HT1080 (cell line): ENCODE measurements at regions not wholly inside any gene's neighbourhood (a gene's known extent, or its start where the extent isn't known, plus 50 kb on each side); places are given as distances from the start of the nearest gene placed in this dataset.
A peak's percentile ranks its signal among the peaks of the same experiment; 100 is the strongest.
"Not testable (repeated sequence)": the region's sequence is repeated elsewhere in the genome, so short reads cannot be mapped to it uniquely, and the experiment has no call there.

ENCODE experiments used
- DNase-seq: peaks from one replicate; pipeline ENCODE4 v3.0.0-alpha.2; 2015; ENCODE audit warnings: low read depth

DNA sequence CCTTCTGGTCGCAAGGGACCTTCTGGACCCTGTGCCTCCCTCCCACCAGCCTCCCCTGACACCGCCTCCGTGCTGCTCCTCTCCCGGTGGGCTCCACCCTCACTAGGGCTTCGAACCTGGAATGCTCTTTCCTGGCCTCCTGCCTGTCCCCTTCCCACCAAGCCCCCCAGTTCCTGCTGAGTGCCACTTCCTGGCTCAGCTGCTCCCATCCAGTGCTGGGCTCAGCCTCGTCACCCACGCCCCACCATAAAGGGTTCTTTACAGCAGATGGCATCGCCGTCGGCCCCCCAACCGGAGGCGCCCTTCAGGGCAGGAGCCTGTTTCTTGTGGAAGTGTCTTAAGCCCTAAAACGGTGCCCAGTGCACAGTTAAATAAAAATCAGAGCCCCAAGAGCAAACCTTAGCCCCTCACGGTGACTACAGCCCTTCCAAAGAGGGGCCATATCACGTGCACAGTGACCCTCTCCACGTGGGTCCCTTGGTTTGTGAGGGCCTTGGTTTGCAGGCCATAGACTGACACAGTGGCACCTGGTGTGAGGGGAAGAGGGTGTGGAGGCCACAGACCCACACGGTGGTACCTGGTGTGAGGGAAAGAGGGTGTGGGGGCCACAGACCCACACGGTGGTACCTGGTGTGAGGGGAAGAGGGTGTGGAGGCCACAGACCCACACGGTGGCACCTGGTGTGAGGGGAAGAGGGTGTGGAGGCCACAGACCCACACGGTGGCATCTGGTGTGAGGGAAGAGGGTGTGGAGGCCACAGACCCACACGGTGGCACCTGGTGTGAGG is 111.4 kb downstream of the METRNL start:
- no peak for DNase-seq

DNA sequence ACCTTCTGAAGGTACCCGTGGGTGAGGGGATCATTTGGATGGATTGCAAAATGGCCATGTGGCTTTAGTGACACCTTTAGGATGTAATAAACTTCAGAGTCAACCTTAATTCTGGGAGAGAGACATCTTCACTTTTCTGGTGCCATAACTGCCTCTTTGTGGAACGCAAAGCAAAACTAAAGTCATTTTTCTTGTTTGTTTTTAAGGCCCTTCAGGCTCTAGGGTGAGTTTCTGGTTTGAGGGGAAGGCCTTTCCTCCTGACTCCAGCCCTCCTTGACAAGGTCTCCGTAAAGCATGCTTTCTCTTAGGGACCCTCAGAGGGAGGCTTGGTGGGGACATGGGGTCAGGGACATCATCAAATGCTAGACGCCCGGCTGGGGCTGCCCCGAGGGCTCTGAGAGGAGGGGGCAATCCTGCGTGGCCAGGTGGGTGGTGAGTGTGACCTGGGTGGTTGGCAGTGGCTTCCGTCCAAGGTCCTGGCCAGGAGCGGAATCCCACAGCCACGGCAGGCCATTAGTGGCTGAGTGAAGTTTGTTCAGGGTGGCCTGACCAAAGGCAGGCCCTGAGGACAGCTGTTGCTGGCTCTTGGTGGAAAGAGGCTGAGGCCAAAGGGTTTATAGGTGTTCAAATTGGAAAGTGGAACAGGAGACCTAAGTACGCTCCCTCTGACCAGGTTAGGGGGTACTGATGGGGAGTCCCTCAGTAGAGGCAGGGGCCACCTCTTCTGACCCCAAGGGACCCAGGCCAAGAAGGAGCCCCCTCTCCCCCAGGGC is 112.2 kb downstream of the METRNL start:
- DNase-seq: no peak

DNA sequence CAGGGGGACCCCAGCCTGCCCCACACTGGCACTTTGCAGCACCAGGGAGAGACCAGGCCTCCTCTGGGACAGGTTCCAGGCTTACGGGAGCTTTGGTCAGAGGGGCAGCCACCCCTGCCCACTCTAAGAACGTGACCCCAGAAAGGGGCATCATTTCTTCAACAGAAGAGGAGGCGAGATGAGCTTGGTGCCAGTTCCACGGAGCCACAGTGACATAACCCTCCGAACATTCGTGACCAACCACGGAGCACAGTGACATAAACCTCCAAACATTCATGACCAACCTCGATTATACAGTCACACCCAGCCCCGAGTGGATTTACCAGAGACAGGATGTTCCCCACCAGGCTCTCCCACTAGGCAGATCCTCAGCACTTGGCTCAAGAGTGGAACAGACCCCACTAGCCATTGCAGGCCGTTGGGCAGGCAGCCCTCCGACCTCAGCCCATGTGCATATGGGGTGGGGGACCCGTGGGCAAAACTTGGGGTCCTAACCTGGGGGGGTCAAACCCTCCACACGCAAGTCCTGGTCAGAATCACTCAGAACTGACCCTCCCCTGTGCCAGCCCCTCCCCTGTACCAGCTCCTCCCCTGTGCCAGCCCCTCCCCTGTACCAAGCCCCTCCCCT is 112.9 kb downstream of the METRNL start:
- no peak for DNase-seq

DNA sequence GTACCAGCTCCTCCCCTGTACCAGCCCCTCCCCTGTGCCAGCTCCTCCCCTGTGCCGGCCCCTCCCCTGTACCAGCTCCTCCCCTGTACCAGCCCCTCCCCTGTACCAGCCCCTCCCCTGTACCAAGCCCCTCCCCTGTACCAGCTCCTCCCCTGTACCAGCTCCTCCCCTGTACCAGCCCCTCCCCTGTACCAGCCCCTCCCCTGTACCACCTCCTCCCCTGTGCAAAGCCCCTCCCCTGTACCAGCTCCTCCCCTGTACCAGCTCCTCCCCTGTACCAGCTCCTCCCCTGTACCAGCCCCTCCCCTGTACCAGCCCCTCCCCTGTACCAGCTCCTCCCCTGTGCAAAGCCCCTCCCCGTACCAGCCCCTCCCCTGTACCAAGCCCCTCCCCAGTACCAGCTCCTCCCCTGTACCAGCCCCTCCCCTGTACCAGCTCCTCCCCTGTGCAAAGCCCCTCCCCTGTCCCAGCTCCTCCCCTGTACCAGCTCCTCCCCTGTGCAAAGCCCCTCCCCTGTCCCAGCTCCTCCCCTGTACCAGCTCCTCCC is 113.5 kb downstream of the METRNL start:
- not testable (repeated sequence) for DNase-seq

DNA sequence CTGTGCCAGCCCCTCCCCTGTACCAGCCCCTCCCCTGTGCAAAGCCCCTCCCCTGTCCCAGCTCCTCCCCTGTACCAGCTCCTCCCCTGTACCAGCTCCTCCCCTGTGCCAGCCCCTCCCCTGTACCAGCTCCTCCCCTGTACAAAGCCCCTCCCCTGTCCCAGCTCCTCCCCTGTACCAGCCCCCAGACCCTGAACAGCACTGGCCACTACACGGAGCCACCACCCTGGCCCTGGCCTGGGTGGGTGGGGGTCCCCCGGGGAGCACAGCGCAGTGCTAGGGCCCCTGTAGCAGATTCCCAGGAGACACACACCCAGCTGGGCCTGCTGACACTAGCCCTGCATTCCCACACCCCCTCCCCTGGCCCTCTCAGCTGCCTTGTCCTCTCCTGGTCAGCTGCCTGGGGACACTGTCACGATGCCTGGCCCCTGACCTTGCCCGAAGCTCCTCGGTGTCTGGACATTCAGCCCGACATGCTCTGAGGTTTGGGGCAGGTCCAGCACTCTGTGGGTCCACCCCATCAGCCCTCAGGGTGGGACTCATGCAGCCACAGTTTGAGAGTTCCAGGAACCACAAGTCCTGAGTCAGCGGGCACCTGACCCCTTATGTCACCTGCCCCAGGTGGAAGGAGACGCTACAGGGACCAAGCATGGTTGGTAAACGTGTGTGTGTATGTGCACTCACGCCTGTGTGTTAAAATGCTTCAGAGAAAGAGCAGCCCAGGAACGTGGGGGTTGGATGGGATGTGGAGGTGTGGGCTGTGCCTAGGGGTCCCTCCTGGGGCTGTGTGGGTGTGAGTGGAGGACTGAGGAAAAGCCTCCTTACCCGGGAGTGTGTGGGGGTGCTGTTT is 114.2 kb downstream of the METRNL start:
- no peak for DNase-seq

DNA sequence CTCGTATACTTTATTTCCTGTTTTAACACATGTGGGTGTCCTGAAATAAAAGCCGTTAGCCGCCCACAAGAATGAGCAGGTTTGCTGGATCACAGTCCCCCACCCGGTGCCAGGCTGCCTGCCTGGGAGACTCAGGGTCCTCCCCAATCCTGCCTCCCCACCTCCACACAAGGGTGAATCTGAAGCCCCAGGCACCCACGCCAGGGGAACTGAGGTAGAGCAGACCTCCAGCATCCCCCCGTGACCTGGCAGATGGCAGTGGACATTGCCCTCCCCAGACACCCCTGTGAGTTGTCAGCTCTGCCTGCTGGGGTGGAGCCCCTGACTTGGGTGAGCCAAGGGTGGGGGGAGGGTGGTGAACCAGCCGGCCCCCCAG is 114.8 kb downstream of the METRNL start:
- no peak for DNase-seq

DNA sequence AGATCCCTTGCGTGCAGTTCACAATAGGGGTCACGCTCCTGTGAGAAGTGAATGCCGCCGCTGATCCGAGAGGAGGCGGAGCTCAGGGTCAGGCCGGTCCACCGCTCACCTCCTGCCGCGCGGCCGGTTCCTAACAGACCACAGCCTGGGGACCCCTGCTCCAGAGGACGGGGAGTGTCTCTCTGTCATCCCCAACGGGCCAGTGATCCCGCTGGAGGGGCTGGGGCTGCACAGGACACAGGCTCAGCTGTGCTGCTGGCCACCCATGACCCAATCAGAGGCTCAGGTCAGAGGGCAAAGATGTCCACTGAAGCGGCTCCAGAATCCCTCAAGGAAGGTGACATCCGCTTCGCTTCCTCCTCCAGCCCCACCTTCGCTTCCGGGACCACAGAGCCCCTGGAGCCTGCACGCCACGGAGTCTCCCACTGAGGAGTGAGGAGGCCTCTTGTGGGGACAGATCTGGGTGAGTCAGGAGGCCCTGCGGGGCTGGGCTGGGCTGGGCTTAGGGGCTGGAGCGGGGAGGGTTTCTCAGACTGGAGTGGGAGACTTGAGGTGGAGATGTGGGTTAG is 115.4 kb downstream of the METRNL start:
- DNase-seq: no peak

DNA sequence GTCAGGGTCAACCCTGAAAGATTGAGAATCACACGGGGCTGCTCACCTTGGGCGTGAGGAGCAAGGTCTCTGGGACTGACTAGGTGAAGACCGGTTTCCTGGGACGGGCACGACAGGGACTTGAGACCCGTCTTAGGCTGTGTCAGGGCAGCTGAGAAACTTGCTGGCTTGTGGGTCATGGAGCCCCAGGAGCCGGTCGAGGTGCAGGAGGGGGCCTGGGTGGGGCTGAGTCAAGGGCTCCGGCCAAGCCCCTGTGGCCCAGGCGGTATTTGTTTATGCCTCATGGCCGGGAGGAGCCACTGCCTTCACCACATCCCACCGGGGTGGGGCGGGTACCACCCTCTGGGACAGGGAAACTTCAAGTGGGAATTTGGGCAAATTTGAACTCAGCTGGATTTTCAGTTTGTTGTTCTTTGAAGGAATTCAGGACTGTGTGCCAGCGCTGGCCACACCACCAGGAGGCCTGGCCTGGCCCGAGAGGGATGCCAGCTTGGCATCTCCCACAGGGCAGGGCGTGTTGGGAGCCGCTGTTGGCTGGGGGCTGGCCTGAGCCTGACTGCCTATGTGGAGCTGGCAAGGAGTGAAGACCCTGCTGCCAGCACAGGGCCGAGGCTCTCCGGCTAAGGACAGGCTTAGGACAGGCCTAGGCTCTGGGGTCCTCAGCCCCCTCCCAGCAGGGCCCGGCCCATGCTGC is 116.1 kb downstream of the METRNL start:
- DNase-seq: no peak

DNA sequence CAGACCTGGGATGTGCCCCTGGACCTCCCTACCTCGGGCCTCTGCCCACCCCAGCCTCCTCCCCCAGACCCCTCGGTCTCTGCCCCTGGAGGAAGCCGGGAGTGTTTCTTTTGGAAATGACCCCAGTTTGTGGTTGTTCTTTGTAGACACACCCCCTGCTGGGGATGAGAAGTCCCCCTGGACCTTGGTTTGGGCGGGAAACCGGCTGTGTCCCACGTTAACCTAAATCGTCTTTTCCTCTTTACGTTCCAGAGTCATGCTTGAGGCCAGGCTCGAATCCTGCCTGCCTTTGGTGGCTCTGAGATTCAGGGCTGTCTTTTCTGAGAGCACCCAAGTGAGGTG is 116.6 kb downstream of the METRNL start:
- DNase-seq: no peak

DNA sequence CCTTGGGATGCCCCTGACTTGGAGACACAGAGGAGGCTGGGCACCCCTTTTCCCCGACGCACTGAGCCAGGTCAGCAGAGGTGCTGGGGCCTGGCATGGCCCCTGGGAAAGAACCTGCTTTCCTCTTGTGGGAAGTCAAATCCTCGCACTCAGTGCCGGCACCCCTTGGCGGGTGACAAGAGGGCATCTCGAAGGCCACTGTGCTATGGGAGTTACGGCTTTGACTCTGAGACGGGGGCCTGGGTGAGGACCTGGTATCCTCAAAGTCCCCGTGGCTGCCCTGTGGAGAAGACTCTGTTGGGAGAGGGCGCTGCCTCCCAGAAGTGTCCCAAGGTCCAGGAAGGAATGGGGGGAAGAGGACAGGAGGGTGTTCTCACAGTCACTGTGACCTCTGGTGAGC is 117.0 kb downstream of the METRNL start:
- DNase-seq: no peak

DNA sequence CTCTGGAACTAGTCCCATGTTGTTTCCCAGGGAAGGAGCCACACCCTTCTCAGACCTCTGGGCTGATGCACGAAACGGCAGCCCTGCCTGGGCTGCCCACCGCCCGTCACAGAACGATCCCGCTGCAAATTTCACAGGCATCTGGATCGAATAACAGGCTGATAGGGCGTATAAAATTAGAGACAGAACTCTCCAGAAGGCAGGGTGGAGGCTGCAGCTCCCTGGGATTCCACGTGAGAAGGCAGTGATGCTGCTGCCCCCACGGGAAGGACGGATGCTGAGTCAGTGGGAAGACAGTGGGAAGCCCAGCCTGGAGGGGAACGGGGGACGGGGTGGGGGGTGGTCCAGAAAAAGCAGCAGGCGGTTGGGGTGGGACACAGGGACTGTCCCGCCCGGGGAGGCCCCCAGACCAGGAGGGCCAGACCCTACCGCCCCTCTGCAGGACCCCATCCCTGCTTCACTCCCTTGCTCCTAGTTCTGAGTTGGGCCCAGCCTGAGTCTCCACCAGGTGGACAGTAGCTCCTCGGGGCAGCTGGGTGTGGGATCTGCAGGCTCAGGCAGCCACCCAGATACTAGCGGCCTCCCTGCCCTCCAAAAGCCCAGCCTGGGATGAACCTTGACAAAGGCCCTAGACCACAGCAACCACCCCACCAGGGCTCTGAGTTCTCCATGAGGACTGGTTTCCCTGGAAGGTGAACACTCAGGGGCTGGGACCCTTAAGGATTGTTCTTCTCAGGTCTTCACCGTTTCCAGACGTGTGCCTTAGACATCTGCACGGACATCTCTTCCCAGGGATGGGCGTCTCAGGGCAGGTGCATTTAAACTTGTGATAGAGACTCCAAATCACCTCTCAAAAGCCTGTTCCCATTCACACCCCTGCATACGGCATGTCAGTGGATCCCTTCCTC is 117.8 kb downstream of the METRNL start:
- DNase-seq: no peak

DNA sequence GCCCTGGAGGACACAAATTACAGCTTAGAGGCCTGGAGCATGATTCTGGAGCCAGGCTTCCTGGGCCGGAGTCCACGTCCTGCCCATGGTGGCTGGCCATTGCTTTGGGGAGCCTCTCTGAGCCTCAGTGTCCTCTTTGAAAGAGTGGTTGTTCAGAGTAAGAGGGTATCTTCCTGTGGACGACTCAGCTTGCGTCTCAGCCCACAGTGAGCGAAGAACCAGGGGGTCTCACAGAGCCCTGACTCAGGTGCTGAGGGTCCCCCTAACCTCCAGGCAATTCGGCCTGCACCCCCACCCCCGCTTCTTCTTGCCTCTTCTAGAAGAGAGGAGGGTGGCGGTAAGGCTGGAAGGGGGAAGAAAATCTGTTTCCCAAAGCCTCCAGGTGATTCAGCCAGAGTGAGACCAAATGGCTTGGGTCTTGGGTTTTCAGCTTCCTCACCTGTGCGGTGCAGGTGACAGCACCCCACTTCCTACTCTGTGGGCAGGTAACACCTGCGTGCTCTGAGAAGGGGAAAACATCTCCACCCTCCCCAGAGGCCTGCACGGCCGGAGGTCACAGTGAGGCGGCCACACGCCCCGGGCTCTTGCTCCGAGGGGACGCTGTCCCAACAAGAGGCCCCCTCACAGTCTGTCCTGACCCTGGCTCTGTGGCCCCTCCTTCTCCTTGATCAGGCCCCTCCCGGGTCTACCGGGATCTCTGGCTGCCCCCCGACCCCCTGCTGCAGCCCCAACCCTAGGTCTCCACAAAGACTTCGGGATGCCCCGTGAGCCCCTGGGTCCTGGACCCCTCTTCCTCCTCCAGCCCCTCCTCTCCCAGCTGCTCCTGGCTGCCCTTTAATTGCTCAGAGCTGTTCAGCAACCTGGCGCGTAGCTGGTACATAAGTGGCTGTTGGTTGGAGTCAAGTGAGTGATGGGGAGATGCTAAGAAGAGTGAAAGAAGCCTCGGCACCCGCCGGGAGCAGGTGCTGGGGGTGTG is 119.2 kb downstream of the METRNL start:
- no peak for DNase-seq

DNA sequence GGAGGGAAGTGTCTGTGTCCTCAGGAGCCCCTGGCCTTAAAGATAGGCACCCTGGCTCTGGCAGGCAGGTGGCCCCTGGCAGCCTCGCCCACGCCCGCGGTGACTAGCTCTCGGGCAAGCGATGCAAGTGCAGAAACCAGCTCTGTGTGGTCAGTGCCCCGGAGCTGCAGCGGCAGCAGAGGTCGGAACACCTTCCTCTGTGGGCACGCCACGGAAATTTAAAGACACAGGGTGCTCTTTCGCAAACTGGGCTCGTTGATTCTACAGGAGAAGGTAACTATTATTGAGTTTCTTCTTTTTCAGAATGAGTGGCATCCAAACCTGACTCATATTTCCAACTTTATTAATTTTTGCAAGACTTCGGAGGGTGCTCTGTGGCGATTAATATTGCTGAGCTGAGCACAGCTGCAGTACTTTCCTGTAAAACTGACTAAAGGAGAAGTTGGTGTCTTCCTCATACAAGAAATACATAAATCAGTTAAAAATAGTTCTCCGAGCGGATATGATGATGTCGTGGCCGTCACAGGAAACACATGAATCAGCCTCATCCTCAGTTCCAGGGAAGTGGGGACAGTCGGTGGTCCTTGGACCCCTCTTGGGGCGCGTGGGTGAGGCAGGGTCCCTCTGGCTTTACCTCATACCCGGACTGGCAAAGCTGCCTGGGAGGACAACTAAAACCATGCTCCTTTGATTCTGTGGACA is 120.2 kb downstream of the METRNL start:
- DNase-seq: peak; percentile 53

DNA sequence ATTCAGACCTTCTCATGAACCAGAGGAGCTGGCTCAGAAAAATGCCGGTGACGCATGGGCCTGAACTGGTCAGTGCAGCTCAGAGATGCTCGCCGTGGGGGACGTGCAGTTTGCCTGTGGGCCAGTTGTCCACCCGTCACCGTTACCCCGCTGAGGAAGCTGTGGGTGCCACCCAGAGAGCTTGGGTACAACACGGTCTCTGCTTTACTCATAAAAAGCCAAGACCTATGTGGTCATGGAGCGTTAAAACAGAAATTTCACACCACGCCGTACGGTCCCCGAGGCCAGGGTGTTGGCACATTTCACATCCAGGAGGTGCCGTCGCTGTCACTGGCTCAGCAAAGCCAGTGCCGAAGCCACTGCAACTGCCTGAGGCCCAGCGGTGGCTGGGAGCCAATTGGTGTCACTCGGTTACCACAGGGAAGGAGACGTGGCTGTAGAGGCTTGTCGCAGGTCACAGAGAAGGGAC is 120.9 kb downstream of the METRNL start:
- DNase-seq: no peak

DNA sequence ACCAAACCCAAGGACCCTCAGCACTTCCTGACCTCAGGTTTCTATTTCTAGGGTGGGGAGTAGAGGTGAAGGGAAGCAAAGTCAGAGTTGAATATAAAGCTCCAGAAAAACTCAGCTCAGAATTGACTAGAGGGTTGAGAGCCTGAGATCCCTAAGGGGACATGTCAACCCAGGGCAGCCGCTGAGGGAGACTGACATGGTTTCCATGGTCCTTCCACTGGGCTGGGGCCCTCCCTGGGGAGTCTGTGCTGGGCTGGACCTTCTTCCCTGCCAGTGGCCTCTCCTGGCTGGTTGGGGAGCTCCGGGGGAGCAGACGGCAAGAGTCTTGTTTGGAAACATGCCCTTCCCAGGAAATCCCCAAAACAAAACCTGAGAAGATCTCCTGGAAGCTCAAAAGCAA is 121.3 kb downstream of the METRNL start:
- DNase-seq: no peak

DNA sequence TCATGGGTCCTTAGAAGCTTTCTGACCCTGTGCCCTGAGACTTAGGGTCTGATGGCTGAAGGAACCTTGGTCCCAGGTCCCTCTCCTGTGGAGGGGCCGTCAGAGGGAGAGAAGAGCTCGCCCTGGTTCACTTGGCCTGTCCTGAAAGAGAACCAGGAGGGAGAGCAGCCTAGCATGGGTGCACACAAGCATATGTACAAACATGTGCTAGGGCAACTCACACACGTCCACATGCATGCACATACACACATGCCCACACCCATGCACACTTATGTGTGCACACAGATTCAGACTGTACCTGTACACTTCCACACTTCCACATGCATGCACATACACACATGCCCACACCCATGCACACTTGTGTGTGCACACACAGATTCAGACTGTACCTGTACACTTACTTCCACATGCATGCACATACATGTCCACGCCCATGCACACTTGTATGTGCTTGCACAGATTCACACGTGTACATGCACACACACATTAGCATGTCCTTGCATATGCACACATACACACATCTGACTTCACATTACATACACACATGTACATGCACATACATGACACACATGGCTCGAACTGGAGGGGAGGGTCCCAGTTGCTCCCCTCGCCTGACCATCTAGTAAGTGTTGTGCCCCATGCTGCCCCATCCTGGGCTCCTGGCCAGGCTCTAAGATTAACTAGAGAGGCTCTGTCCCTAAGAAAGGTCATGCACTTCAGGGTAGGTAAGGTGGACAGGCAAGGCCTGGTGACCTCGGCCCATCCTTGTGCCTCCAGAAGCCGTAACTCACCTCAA is 122.0 kb downstream of the METRNL start:
- no peak for DNase-seq
